Peyer's patch (tissue), 4 donors: ENCODE measurements at regions not wholly inside any gene's neighbourhood (a gene's known extent, or its start where the extent isn't known, plus 50 kb on each side); places are given as distances from the start of the nearest gene placed in this dataset.
"Not testable (repeated sequence)": the region's sequence is repeated elsewhere in the genome, so short reads cannot be mapped to it uniquely, and the experiment has no call there.

ENCODE experiments used
- DNase-seq, 3 donors: peaks; one replicate each; pipeline ENCODE4 v3.0.0-alpha.2; 2017 to 2019
- H3K27ac ChIP-seq, 4 donors: fragments of 200-600 bp; sonication (generic); one replicate each; pipeline ENCODE4 v1.5.1; 2016 to 2019
- H3K27me3 ChIP-seq, 2 donors: fragments of 200-600 bp; sonication (generic); one replicate each; pipeline ENCODE4 v1.5.1; 2019
- H3K36me3 ChIP-seq, 3 donors: fragments of 200-600 bp; sonication (generic); one replicate each; pipeline ENCODE4 v1.5.1; 2016 to 2019
- H3K4me1 ChIP-seq, 4 donors: fragments of 200-600 bp; sonication (generic); one replicate each; pipeline ENCODE4 v1.5.1; 2016 to 2019
- H3K4me3 ChIP-seq, 4 donors: fragments of 200-600 bp; sonication (generic); 1 replicate in 3 of 4; 2 replicates in 1 of 4; pipeline ENCODE4 v1.5.1; 2016 to 2019; ENCODE audit warnings: mild to moderate bottlenecking in 1 of 4
- H3K9me3 ChIP-seq, 4 donors: fragments of 200-600 bp; sonication (generic); one replicate each; pipeline ENCODE4 v1.5.1; 2016 to 2019; ENCODE audit warnings: mild to moderate bottlenecking in 1 of 4

GRCh38 chr16:88224131-88224898 lies 158.4 kb upstream of the ZNF469 start:
- H3K27me3 ChIP-seq, H3K27ac ChIP-seq, H3K4me1 ChIP-seq, H3K4me3 ChIP-seq, H3K36me3 ChIP-seq, H3K9me3 ChIP-seq: not testable (repeated sequence)
- DNase-seq = peak in 1 of 3 donors; percentile 39

GRCh38 chr16:88225640-88226230 lies 157.0 kb upstream of the ZNF469 start:
- not testable (repeated sequence) for H3K27me3 ChIP-seq, H3K27ac ChIP-seq, H3K4me1 ChIP-seq, H3K9me3 ChIP-seq, H3K36me3 ChIP-seq, H3K4me3 ChIP-seq
- peak in 1 of 3 donors; percentile 33 for DNase-seq

- H3K36me3 ChIP-seq, H3K27ac ChIP-seq, H3K9me3 ChIP-seq, H3K27me3 ChIP-seq, H3K4me3 ChIP-seq, H3K4me1 ChIP-seq: not testable (repeated sequence)
- peak in 1 of 3 donors; percentile 24 for DNase-seq
Observed at GRCh38 chr16:88226302-88226701, 156.5 kb upstream of the ZNF469 start.

GRCh38 chr16:88227026-88227721 lies 155.6 kb upstream of the ZNF469 start:
- not testable (repeated sequence) for H3K9me3 ChIP-seq, H3K27ac ChIP-seq, H3K4me3 ChIP-seq, H3K36me3 ChIP-seq, H3K27me3 ChIP-seq, H3K4me1 ChIP-seq
- peak in 1 of 3 donors; percentile 15 for DNase-seq

GRCh38 chr16:88227722-88228482 lies 154.9 kb upstream of the ZNF469 start:
- not testable (repeated sequence) for H3K4me3 ChIP-seq, H3K9me3 ChIP-seq, H3K27ac ChIP-seq, H3K27me3 ChIP-seq, H3K36me3 ChIP-seq, H3K4me1 ChIP-seq
- peak in 1 of 3 donors; percentile 22 for DNase-seq

- H3K27ac ChIP-seq, H3K4me3 ChIP-seq, H3K9me3 ChIP-seq, H3K36me3 ChIP-seq, H3K4me1 ChIP-seq, H3K27me3 ChIP-seq: not testable (repeated sequence)
- DNase-seq = peak in 1 of 3 donors; percentile 19
Observed at GRCh38 chr16:88228751-88229150, 154.0 kb upstream of the ZNF469 start.

- peak in 1 of 3 donors; percentile 34 for DNase-seq
- H3K36me3 ChIP-seq, H3K4me3 ChIP-seq, H3K27me3 ChIP-seq, H3K4me1 ChIP-seq, H3K27ac ChIP-seq, H3K9me3 ChIP-seq: not testable (repeated sequence)
Observed at GRCh38 chr16:88229710-88230109, 153.0 kb upstream of the ZNF469 start.

- H3K27ac ChIP-seq, H3K9me3 ChIP-seq, H3K4me1 ChIP-seq, H3K4me3 ChIP-seq, H3K36me3 ChIP-seq, H3K27me3 ChIP-seq: not testable (repeated sequence)
- peak in 1 of 3 donors; percentile 15 for DNase-seq
Observed at GRCh38 chr16:88230276-88230966, 152.3 kb upstream of the ZNF469 start.

- peak in 1 of 3 donors; percentile 22 for DNase-seq
- not testable (repeated sequence) for H3K4me1 ChIP-seq, H3K27me3 ChIP-seq, H3K4me3 ChIP-seq, H3K9me3 ChIP-seq, H3K36me3 ChIP-seq, H3K27ac ChIP-seq
Observed at GRCh38 chr16:88230967-88231615, 151.7 kb upstream of the ZNF469 start.

GRCh38 chr16:88231839-88232238 lies 150.9 kb upstream of the ZNF469 start:
- DNase-seq = not testable (repeated sequence)

GRCh38 chr16:88232401-88233258 lies 150.1 kb upstream of the ZNF469 start:
- not testable (repeated sequence) for H3K27ac ChIP-seq, H3K27me3 ChIP-seq, H3K36me3 ChIP-seq, H3K9me3 ChIP-seq, H3K4me3 ChIP-seq
- DNase-seq = peak in 1 of 3 donors; percentile 40
- H3K4me1 ChIP-seq = peaks cover 0 to 16% (median 0%) of the 10 kb centered on the region in 4 donors

More at GRCh38 chr16:88231839-88232238, 150.9 kb upstream of the ZNF469 start:
- H3K36me3 ChIP-seq, H3K9me3 ChIP-seq, H3K27me3 ChIP-seq, H3K27ac ChIP-seq, H3K4me3 ChIP-seq: not testable (repeated sequence)
- H3K4me1 ChIP-seq = peaks cover 0 to 16% (median 0%) of the 10 kb centered on the region in 4 donors

GRCh38 chr16:88233621-88234420 lies 148.9 kb upstream of the ZNF469 start:
- H3K4me3 ChIP-seq, H3K36me3 ChIP-seq, H3K27me3 ChIP-seq, H3K9me3 ChIP-seq: not testable (repeated sequence)
- Histone ChIP-seq H3K4me1 (peaks cover 0 to 25% (median 0%) of the 10 kb centered on the region in 4 donors), H3K27ac (peak overlapping the region in 1 of 4 donors; percentile 58)
- peak in 1 of 3 donors; percentile 23 for DNase-seq
